Stimulated activated CD4-positive, alpha-beta T cell treated with anti-CD3 and anti-CD28 coated beads, Interleukin-15, amount 100 ng/mL, for 1 hour (primary cell): ENCODE measurements at regions not wholly inside any gene's neighbourhood (a gene's known extent, or its start where the extent isn't known, plus 50 kb on each side); places are given as distances from the start of the nearest gene placed in this dataset.

ENCODE experiments used
- DNase-seq, 2 donors: peaks; one replicate each; pipeline ENCODE4 v3.0.0-alpha.2; 2020; ENCODE audit warnings: low read depth in 1 of 2, low spot score in 1 of 2

DNA sequence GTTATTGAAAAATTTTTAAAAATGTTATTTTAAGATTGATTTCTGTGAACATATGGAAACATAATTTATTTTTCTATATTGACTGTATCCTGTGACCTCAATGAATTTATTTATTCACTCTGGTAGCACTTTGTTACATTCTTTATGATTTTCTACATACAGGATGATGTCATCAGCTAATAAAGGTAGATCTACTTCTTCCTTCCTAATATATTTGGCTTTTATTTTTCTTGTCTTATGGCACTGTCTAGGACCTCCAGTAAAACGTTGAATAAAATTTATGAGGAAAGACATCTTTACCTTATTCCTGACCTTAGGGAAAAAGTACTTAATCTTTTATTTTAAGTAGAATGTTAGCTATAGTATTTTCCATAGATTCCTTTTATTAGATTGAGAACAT, 78.8 kb upstream of the MAF start:
- no peak for DNase-seq

DNA sequence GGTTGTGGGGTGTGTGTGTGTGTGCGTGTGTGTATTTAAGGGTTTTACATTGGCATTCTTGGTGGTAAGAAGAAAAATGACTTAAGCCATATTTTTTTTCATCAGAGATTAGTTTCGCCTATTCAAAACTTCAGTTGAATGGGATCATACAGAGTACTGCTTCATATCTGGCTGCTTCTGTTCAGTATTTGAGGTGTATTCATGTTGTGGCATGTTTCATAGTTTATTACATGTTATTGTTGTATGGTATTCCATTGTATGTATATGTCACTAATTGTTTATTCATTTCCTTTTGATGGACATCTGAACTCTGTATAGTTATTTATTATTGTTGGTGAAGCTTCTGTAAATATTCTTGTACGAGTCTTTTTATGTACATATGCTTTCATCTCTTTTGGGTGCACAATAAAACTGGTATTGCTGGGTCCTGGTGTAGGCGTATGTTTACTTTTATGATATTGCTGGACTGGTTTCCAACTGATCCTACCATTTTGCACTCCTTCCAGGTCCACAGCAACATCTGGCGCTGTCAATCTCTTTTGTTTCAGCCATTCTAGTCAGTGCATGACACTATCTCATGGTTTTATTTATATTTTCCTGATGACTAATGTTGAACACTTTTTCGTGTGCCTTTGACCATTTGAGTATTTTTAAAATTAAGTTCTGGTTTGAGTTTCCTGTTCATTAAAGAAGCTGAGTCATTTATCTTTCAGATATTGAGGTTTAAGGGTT, 77.4 kb upstream of the MAF start:
- DNase-seq: no peak

- no peak for DNase-seq
These were observed 73.1 kb upstream of the MAF start for GRCh38 chr16:79673635-79674034.

- no peak for DNase-seq
These were observed 72.0 kb upstream of the MAF start for GRCh38 chr16:79672524-79672923.

DNA sequence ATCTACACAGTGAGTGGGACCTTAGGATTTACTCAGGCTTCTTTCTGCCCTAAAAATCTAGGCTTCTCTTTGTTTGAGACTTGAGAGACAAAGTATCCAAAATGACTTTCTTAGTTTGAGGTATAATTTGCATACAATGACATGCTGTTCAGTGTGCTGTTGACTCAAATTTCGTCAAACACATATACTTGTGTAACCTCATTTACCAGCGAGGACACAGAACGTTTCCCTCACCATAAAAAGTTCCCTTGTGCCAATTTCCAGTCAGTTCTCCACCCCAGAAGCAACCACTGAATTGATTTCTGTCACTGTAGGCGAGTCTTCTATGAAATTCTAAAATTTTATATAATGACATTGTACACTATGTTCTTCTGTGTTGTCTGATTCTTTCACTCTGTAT, 68.0 kb upstream of the MAF start:
- DNase-seq: no peak

DNA sequence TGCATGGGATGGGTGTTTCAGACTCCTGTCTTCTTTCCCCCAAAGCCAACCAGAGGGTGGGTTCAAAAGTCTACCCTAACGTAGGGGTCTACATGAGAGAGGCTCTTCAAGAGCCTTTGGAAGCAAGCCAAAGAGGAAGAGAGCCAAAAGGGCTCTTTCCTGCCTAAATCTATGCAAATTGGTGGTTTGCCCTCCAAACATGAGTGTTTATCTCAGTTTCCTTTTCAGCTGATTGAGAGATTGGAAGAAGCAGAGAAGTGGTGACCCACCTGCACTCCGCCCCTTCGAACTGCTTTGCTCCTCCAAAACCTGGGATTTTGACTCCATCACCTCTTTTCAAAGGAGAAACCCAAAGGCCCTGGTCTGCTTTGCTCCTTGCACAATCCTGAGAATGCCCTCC, 65.4 kb upstream of the MAF start:
- no peak for DNase-seq

DNA sequence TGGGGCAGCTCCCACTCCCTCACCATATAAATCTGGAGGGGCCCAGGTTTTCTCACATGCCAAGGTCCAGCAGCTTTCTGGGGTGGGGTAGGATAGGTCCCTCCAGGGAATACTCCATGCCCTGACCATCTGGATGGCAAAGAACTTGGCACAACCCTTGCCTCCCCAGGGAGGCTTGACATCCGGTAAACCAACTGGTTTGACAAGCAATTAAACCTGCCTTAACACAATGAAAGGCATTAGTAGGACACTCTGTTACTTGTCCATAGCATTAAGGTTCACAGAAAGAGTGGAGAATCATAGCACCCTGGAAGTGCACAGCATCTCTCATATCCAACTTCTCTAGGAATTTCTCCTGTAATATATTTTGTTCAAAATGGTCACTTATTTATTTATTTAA, 63.9 kb upstream of the MAF start:
- no peak for DNase-seq

DNA sequence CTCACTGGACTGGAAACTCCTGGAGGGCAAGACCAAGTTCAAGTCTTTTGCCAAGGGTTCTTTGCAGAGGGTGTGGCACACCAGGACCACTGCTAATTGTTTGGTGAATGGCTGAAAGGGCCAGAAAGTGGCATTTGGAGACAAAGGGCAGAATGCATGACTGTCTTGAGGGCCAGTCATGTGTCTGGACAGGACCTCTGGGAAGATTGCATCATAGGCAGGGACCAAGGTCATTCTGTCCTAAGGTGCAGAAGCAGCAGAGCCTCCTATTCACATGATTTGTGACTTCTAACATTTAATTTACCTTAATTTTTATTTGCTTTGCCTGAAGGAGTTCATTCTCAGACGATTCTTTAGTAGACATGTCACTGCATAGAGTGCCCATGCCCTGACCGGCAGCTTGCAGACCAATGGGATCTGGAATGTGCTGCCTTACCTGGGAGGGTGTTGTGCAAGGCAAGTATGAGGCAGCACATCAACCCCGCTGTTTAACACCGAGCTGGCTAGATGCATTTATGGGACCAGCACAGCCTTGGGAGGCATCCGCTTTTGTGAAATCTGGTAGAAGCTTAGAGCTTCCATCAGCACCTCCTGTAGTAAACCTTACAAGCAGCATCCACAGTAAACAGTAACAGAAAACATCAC, 62.3 kb upstream of the MAF start:
- DNase-seq: no peak

DNA sequence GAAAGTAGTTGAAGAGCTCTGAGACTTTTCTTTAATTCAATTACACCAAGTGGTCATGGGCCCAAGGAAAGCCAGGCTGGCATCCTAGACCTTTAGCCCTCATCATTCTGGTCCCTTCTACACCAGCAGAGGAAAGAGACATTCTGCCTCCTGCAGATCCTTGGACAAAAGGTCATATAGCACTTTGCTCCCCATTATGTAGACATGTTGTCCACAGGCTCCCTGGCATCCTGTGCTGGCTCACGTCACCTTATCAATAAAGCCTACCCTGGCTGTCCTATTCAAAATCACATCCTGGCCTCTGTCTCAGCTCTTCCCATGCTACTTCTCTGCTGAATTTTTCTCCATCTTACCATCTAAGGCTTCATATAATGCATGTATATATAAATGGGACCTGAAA, 61.6 kb upstream of the MAF start:
- DNase-seq: no peak

GRCh38 chr16:79661578-79661977, 61.0 kb upstream of the MAF start:
- DNase-seq: no peak

DNA sequence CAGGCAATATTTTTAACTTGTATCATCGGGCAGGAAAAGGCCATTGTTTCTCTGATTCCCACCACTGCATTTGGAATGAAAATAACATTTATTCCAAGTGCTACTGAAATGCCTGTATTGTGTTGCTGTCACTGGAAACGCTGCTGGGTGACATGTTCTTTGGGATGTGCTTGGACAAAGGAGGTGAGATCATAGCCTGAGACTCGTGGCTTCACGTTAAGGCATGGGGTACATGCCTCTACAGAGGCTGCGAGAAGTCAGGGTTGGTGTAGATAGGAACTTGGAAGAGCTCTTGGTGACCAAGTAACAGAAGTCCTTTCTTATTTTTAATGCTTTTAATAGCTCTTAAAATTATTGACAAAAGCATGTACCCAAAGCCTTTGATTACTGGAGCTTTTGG, 58.8 kb upstream of the MAF start:
- DNase-seq: no peak

DNA sequence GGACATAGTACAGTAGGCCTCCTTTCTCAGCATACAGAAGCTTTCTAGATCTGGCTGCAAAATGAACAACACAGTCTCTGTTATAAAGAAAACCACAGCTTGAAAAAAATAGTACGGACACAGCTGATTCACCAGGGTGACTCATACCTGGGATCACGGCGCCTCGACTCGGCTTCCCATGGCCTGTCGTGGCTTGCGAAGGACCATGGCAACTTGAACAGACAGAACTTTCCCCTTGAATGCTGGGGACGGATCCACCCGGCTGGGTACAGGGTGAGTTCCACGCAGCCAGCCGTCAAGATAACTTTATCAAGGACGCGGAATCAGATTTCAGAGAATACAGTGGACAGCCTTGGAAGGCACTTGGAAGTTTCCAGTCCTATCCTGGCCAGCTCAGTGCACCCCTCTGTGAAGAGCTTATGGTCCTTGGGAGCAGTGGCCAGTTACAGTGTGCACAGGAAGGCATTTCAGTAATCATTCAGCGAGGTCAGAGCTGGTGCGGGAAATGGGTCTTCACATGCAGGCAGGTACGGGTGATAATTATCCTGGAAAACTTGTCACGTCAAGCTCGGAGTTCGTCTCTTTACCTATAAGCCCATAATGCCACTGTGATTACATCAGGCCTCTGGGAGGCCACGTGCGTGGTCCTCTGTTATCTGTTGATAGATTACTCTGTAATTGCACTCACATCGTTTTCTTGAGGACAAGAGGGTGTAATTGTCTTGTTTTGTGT, 57.9 kb upstream of the MAF start:
- DNase-seq: no peak

DNA sequence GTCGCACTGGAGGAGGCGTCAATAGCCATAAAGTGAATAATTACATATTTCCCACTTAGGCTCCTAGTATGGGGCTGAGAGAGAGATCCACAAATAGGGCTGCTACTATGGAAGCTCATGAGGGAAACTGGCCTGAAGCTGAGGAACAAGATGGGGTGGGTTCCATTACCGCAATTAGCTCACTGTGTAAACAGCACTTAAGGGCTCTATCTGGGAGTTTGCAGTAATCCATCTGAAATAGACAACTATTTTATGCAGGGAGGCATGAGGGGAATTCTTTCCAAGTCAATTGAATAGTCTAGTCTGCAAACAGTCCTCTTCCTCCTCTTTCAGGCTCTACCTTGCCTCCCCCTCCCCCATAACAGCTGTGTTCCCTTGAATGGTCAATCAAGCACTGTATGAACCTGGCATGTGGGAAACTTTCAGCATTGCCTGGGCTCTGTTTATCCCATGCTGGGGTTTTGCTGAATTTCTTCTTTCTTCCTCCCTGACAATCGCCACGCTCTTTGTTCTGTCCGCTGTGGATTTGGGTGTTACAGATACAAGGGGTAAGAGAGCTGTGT, 56.1 kb upstream of the MAF start:
- no peak for DNase-seq

DNA sequence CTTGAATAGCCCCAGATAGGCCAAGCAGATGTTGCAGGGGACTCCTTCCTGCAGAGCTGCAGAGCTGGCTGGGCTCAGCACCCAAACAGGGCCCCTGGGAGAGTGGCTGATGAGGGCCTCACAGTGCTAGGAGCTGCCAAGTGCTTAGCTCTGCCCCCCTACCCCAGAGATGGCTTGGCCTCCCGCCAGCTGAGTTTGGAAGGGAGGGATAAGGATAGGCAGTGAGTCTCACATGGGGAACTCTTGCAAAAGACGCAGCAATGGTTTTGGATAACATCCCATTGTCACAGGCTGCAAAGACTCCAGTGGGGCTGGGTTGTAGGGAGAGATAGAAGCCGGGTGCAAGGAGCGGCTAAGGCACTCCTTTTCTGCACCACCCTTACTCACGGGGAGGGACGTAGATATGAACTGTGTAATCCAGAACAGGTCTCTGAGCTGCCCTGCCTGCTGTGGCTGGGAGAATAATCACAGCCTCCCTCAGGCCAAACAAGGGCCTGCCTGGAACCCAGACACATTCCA, 52.9 kb upstream of the MAF start:
- DNase-seq: no peak

- DNase-seq: no peak
These were observed 50.8 kb upstream of the MAF start for GRCh38 chr16:79651363-79651762.
